Progenitor cell of endocrine pancreas (in vitro differentiated cells): ENCODE measurements at regions not wholly inside any gene's neighbourhood (a gene's known extent, or its start where the extent isn't known, plus 50 kb on each side); places are given as distances from the start of the nearest gene placed in this dataset.

Experiments used
- DNase-seq: peaks from one replicate; pipeline ENCODE4 v3.0.0; 2021; ENCODE audit warnings: low spot score; ENCODE audit not compliant: unreplicated experiment
- H3K27ac Mint-ChIP-seq: 2 replicates; pipeline ENCODE4 v1.8.0; 2021; ENCODE audit warnings: mild to moderate bottlenecking, moderate library complexity, mixed read lengths
- H3K27me3 Mint-ChIP-seq: 2 replicates; pipeline ENCODE4 v1.8.0; 2021; ENCODE audit warnings: mixed read lengths
- H3K36me3 Mint-ChIP-seq: 2 replicates; pipeline ENCODE4 v1.8.0; 2022; ENCODE audit warnings: mixed read lengths; ENCODE audit not compliant: insufficient read depth
- H3K4me1 Mint-ChIP-seq: 2 replicates; pipeline ENCODE4 v1.8.0; 2021; ENCODE audit warnings: low read depth, mixed read lengths
- H3K4me3 Mint-ChIP-seq: 2 replicates; pipeline ENCODE4 v1.8.0; 2021; ENCODE audit warnings: low read depth, mild to moderate bottlenecking, moderate library complexity, mixed read lengths
- H3K9me3 Mint-ChIP-seq: 2 replicates; pipeline ENCODE4 v1.8.0; 2021; ENCODE audit warnings: low read depth, mixed read lengths
- CTCF ChIP-seq: fragments of 200-600 bp; sonication (generic); IDR thresholded peaks from one replicate; pipeline ENCODE4 v1.5.0; 2021; ENCODE audit warnings: antibody characterized with exemption, mild to moderate bottlenecking; ENCODE audit not compliant: unreplicated experiment

GRCh38 chr14:97780804-97781203, 983.6 kb downstream of the VRK1 start:
- Mint-ChIP-seq H3K4me3 (no peak overlapping the region), H3K27me3 (peaks cover 3% of the 10 kb centered on the region), H3K27ac (no peak overlapping the region), H3K4me1 (peaks cover 1% of the 10 kb centered on the region), H3K36me3 (no peaks in the 10 kb centered on the region), H3K9me3 (peaks cover 6% of the 10 kb centered on the region)
- no peak for DNase-seq
- no peak for TF ChIP-seq CTCF

GRCh38 chr14:97781961-97782360, 984.8 kb downstream of the VRK1 start:
- no peak for TF ChIP-seq CTCF
- H3K27me3 Mint-ChIP-seq: peaks cover 3% of the 10 kb centered on the region
- no peaks in the 10 kb centered on the region for H3K36me3 Mint-ChIP-seq
- no peak overlapping the region for H3K4me3 Mint-ChIP-seq
- peaks cover 6% of the 10 kb centered on the region for H3K9me3 Mint-ChIP-seq
- no peak overlapping the region for H3K27ac Mint-ChIP-seq
- DNase-seq: no peak
- H3K4me1 Mint-ChIP-seq: peaks cover 1% of the 10 kb centered on the region

- no peak for TF ChIP-seq CTCF
- Mint-ChIP-seq H3K4me1 (peaks cover 1% of the 10 kb centered on the region), H3K4me3 (no peak overlapping the region), H3K9me3 (peaks cover 6% of the 10 kb centered on the region), H3K27me3 (peaks cover 3% of the 10 kb centered on the region), H3K36me3 (no peaks in the 10 kb centered on the region), H3K27ac (no peak overlapping the region)
- DNase-seq: no peak
Measured at GRCh38 chr14:97782871-97783414, 985.8 kb downstream of the VRK1 start.

GRCh38 chr14:97785495-97785894, 988.3 kb downstream of the VRK1 start:
- no peaks in the 10 kb centered on the region for H3K27me3 Mint-ChIP-seq
- H3K4me1 Mint-ChIP-seq: peaks cover 1% of the 10 kb centered on the region
- TF ChIP-seq CTCF: no peak
- H3K4me3 Mint-ChIP-seq: no peak overlapping the region
- DNase-seq: no peak
- H3K27ac Mint-ChIP-seq: no peak overlapping the region
- peaks cover 6% of the 10 kb centered on the region for H3K9me3 Mint-ChIP-seq
- H3K36me3 Mint-ChIP-seq: no peaks in the 10 kb centered on the region

GRCh38 chr14:97788364-97788763, 991.2 kb downstream of the VRK1 start:
- DNase-seq: no peak
- Mint-ChIP-seq H3K36me3 (no peaks in the 10 kb centered on the region), H3K4me3 (no peak overlapping the region), H3K27ac (no peak overlapping the region), H3K27me3 (no peaks in the 10 kb centered on the region), H3K4me1 (no peaks in the 10 kb centered on the region), H3K9me3 (peaks cover 2% of the 10 kb centered on the region)
- no peak for TF ChIP-seq CTCF
